ENCODE measurements at regions not wholly inside any gene's neighbourhood (a gene's known extent, or its start where the extent isn't known, plus 50 kb on each side); places are given as distances from the start of the nearest gene placed in this dataset.
"Not testable (repeated sequence)": the region's sequence is repeated elsewhere in the genome, so short reads cannot be mapped to it uniquely, and the experiment has no call there.

DNA sequence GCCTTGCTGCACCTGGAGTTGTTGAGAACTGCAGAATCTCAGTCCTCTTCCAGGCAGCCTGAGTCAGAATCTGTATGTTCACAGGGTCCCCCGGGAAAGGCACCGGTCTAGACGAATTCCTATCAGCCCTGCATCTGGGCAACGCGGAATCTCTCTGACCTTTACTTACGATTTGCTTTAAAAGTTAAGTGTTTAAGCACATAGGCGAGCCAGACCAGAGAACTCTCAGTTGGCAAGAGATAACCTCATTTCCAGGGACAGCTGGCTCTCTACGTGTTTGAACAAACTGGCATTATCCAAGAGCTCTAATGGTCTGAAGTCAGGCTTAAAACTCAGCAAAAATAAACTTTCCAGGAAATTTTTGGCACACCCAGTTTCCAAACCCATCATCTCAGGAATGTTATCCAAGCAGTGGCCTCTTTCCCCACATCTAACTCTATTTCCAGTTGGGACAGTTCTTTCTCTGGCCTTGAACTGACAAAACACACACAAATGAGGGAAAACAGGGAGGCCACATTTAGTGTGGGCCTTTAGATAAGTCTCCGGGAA lies 53.4 kb downstream of the HES1 start:
- DNase-seq = no peak

DNA sequence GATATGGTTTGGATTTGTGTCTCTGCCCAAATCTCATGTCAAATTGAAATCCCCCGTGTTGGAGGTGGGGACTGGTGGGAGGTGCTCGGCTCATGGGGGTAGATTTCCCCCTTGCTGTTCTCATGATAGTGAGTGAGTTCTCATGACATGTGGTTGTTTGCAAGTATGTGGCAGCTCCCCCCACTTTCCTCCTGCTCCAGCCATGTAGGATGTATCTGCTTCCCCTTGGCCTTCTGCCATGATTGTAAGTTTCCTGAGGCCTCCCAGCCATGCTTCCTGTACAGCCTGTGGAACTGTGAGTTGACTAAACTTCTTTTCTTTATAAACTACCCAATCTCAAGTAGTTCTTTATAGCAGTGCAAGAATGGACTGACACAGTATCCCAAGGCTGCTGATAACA lies 55.9 kb downstream of the HES1 start:
- H3K36me3 ChIP-seq; H3K9me3 ChIP-seq; H3K27me3 ChIP-seq; H3K4me3 ChIP-seq; DNase-seq; intact Hi-C loops (cut with DNase I; ENCODE audit: low total_unique reads); H3K27ac ChIP-seq; H3K4me1 ChIP-seq: not testable (repeated sequence)

More for the DNA sequence above, 53.4 kb downstream of the HES1 start:
- Histone ChIP-seq H3K27me3 (no peaks in the 10 kb centered on the region), H3K4me1 (no peaks in the 10 kb centered on the region), H3K4me3 (no peak overlapping the region), H3K27ac (no peak overlapping the region), H3K36me3 (no peaks in the 10 kb centered on the region), H3K9me3 (no peaks in the 10 kb centered on the region)
- TF ChIP-seq, protein P1, sequence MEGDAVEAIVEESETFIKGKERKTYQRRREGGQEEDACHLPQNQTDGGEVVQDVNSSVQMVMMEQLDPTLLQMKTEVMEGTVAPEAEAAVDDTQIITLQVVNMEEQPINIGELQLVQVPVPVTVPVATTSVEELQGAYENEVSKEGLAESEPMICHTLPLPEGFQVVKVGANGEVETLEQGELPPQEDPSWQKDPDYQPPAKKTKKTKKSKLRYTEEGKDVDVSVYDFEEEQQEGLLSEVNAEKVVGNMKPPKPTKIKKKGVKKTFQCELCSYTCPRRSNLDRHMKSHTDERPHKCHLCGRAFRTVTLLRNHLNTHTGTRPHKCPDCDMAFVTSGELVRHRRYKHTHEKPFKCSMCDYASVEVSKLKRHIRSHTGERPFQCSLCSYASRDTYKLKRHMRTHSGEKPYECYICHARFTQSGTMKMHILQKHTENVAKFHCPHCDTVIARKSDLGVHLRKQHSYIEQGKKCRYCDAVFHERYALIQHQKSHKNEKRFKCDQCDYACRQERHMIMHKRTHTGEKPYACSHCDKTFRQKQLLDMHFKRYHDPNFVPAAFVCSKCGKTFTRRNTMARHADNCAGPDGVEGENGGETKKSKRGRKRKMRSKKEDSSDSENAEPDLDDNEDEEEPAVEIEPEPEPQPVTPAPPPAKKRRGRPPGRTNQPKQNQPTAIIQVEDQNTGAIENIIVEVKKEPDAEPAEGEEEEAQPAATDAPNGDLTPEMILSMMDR (IDR thresholded peaks at IDR 0.05) = no peak
- TF ChIP-seq POLR2A (IDR thresholded peaks at IDR 0.05) = no peak
- intact Hi-C loops (cut with DNase I; ENCODE audit: low total_unique reads) = no loop called here

DNA sequence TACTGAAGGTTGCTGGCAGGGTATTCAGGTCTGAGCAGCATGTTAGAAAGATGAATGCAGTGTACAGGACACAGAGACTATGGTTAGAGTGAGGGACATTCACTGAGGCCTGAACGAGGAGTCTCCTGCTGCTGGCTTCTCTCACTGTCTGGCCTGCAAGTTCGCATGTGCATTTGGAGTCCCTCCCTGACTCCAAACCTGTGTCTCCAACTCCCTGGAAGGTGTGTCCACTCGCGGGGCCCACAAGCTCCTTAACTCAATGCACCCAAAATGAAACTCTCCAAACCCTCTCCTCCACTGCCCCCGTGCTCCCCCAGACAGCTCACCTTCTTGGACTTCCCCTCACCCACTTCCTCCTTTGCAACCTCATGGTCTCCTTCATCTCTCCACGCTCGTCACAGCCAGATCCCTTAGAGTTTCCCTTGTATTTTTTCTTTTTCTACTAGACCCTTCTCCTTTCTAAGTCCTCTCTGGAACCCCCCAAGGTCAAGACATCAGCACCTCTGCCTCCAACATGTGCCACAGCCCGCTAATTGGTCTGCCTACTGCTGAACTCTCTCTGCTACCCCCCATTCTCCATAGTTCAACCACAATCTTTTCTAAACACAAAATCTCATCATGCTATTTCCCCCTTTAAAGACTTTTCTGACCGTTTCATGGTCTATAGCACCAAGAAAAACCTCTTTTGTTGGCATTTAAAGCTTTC lies 58.3 kb downstream of the HES1 start:
- Histone ChIP-seq H3K4me1 (no peaks in the 10 kb centered on the region), H3K36me3 (no peaks in the 10 kb centered on the region), H3K27me3 (no peaks in the 10 kb centered on the region), H3K9me3 (no peaks in the 10 kb centered on the region), H3K27ac (no peak overlapping the region), H3K4me3 (no peak overlapping the region)
- TF ChIP-seq, protein P1 (IDR thresholded peaks at IDR 0.05) = no peak
- TF ChIP-seq POLR2A (IDR thresholded peaks at IDR 0.05) = no peak
- no peak for DNase-seq
- intact Hi-C loops (cut with DNase I; ENCODE audit: low total_unique reads) = no loop called here

DNA sequence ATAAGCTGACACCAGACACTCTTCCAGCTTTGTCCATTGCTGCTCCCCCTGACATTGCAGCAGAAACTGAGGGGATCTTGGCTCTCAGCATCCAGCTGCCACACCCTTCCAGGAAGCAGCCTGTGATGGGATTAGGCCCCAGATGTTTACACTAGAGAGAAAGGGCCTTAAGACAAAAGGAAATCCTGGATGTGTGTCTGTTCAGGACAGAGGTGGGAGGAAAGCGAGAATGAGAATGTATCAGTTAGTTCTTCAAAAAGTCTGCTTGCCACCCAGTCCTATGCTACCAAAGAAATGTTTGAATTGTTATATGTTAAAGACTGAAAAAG lies 58.8 kb downstream of the HES1 start:
- no peaks in the 10 kb centered on the region for H3K36me3 ChIP-seq
- H3K9me3 ChIP-seq = no peaks in the 10 kb centered on the region
- no peaks in the 10 kb centered on the region for H3K27me3 ChIP-seq
- intact Hi-C loops (cut with DNase I; ENCODE audit: low total_unique reads) = no loop called here
- no peak overlapping the region for H3K27ac ChIP-seq
- DNase-seq = no peak
- H3K4me1 ChIP-seq = no peaks in the 10 kb centered on the region
- no peak overlapping the region for H3K4me3 ChIP-seq
- TF ChIP-seq, protein P1 (IDR thresholded peaks at IDR 0.05) = no peak
- no peak for TF ChIP-seq POLR2A (IDR thresholded peaks at IDR 0.05)

DNA sequence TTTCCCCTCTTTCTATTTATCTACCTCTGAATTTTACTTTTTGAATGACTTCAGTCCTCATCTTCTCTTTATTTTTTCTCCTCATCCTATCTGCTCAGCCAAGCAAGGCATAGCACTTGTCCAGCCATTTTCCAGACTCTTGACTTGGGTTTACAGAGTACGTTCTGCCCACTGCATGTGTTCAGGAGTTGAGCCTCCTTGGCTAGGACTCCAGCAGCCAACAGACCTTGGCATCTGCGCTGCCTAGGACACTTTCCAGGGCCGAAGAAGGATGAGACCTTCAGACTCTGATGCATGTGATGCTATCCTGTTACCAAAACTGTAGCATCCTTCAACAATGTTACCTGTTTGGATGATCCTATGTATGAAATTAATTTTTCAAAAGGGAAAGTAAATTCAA lies 59.7 kb downstream of the HES1 start:
- Histone ChIP-seq H3K27me3 (no peaks in the 10 kb centered on the region), H3K4me1 (no peaks in the 10 kb centered on the region), H3K9me3 (no peaks in the 10 kb centered on the region), H3K36me3 (no peaks in the 10 kb centered on the region), H3K27ac (no peak overlapping the region), H3K4me3 (no peak overlapping the region)
- intact Hi-C loops (cut with DNase I; ENCODE audit: low total_unique reads) = no loop called here
- no peak for DNase-seq
- TF ChIP-seq, protein P1 (IDR thresholded peaks at IDR 0.05) = no peak
- no peak for TF ChIP-seq POLR2A (IDR thresholded peaks at IDR 0.05)
